ENCODE measurements at regions not wholly inside any gene's neighbourhood (a gene's known extent, or its start where the extent isn't known, plus 50 kb on each side); places are given as distances from the start of the nearest gene placed in this dataset.

DNA sequence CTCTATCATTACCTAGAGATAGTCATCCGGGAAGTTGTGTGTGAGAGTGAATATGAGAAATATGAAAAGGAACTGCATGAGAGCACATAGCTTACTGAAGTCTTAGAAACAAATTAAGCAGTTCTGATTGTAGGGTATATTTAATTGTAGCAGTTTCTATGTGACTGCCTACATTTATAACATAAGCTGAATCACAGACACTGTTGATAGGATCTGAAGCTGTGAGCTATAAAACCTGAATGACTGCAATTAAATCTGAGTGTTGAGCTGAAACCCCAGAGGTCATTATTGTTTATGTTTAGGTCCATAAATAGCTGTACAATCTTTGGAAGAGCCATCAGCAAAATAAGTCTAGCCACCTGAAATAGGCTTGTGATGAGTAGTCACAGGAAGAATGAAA is 210.1 kb upstream of the CXCL13 start:
- no peaks in the 10 kb centered on the region for H3K79me2 ChIP-seq (ENCODE audit: low read depth)

DNA sequence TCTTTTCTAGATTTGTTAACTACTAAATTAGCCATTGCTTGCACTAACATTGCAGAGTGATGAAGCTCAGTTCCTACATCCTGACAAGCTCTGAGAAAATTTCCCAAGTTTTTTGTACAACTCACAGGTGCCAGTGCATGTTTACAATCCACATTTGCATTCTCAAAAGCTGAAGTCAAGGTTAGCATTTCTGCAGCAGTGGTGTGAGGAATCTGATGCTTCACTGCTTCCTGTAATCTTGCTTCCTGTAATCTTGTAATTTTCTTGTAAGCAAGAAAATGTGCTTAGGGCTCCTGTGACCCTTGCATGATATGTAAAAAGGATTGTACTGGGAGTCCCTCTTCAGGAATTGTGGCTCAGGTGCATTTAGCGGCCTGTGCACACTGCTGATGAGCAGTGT is 207.4 kb upstream of the CXCL13 start:
- Histone ChIP-seq H3K27me3 (ENCODE audit: insufficient read depth, low read depth) (no peaks in the 10 kb centered on the region; the same call in 1 of the 2 replicates), H3K4me2 (no peak overlapping the region), H3K4me3 (no peak overlapping the region), H3K27ac (no peak overlapping the region), H3K4me1 (replicated peaks; ENCODE audit: insufficient read depth) (no peaks in the 10 kb centered on the region), H3K79me2 (ENCODE audit: low read depth) (no peaks in the 10 kb centered on the region), H3K36me3 (ENCODE audit: low read depth) (no peaks in the 10 kb centered on the region), H3K9me3 (ENCODE audit: insufficient read depth, low read depth) (no peaks in the 10 kb centered on the region), H3F3A (ENCODE audit: insufficient read depth, low read depth) (no peaks in the 10 kb centered on the region), H3K9me2 (ENCODE audit: insufficient read depth) (no peaks in the 10 kb centered on the region), H4K20me1 (ENCODE audit: insufficient read depth) (no peaks in the 10 kb centered on the region), H2AFZ (no peak overlapping the region)
- intact Hi-C loops (cut with micrococcal nuclease; ENCODE audit: unreplicated experiment), result no loop called here
- ChIA-PET POLR2A (ENCODE audit: unreplicated experiment) (no interaction called here), CTCF (no interaction called here)
- TF ChIP-seq, protein P1, sequence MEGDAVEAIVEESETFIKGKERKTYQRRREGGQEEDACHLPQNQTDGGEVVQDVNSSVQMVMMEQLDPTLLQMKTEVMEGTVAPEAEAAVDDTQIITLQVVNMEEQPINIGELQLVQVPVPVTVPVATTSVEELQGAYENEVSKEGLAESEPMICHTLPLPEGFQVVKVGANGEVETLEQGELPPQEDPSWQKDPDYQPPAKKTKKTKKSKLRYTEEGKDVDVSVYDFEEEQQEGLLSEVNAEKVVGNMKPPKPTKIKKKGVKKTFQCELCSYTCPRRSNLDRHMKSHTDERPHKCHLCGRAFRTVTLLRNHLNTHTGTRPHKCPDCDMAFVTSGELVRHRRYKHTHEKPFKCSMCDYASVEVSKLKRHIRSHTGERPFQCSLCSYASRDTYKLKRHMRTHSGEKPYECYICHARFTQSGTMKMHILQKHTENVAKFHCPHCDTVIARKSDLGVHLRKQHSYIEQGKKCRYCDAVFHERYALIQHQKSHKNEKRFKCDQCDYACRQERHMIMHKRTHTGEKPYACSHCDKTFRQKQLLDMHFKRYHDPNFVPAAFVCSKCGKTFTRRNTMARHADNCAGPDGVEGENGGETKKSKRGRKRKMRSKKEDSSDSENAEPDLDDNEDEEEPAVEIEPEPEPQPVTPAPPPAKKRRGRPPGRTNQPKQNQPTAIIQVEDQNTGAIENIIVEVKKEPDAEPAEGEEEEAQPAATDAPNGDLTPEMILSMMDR (conservative IDR thresholded peaks at IDR 0.05), result no peak
- no peak for TF ChIP-seq EZH2 (IDR thresholded peaks at IDR 0.05; ENCODE audit: low read depth)
- DNase-seq, result no peak
- BruUV-seq (replicated peaks), result no TSS peak

More for the DNA sequence above, 210.1 kb upstream of the CXCL13 start:
- Histone ChIP-seq H3K9me2 (ENCODE audit: insufficient read depth) (no peaks in the 10 kb centered on the region), H3K27ac (no peak overlapping the region), H3K4me2 (no peak overlapping the region), H3F3A (ENCODE audit: insufficient read depth, low read depth) (no peaks in the 10 kb centered on the region), H3K27me3 (ENCODE audit: insufficient read depth, low read depth) (no peaks in the 10 kb centered on the region), H3K4me1 (replicated peaks; ENCODE audit: insufficient read depth) (no peaks in the 10 kb centered on the region), H3K36me3 (ENCODE audit: low read depth) (no peaks in the 10 kb centered on the region), H3K4me3 (no peak overlapping the region), H2AFZ (no peak overlapping the region), H4K20me1 (ENCODE audit: insufficient read depth) (no peaks in the 10 kb centered on the region), H3K9me3 (ENCODE audit: insufficient read depth, low read depth) (no peaks in the 10 kb centered on the region)
- BruUV-seq (replicated peaks), result no TSS peak
- no peak for TF ChIP-seq EZH2 (IDR thresholded peaks at IDR 0.05; ENCODE audit: low read depth)
- TF ChIP-seq, protein P1 (conservative IDR thresholded peaks at IDR 0.05), result no peak
- ChIA-PET CTCF (no interaction called here), POLR2A (ENCODE audit: unreplicated experiment) (no interaction called here)
- no peak for DNase-seq
- intact Hi-C loops (cut with micrococcal nuclease; ENCODE audit: unreplicated experiment), result no loop called here

DNA sequence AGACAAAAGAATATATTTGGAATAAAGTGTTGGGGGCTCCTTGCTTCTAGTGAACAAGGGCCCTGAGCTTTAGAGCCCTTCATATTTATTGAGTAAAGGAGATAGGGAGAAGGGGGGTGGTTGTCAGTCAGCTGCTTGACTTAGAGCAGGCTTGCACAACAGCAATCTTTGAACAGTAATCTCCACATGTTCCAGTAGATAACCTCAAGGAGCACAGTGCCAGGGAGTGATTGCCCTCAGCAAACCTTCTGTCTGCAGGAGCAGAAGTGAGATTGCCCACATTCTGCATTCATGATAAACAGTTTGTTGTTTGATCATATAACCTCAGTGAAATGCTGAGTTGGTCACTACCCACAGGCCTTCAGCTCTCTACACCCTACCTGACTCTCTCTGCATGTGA is 205.8 kb upstream of the CXCL13 start:
- H3F3A ChIP-seq (ENCODE audit: insufficient read depth, low read depth), result no peaks in the 10 kb centered on the region
- CTCF ChIA-PET, result no interaction called here
- intact Hi-C loops (cut with micrococcal nuclease; ENCODE audit: unreplicated experiment), result no loop called here

More for the DNA sequence above, 205.8 kb upstream of the CXCL13 start:
- no peaks in the 10 kb centered on the region for H3K36me3 ChIP-seq (ENCODE audit: low read depth)
- no peak overlapping the region for H2AFZ ChIP-seq
- BruUV-seq (replicated peaks), result no TSS peak
- no peak for DNase-seq
- H3K4me2 ChIP-seq, result no peak overlapping the region
- no peak overlapping the region for H3K4me3 ChIP-seq
- H3K9me2 ChIP-seq (ENCODE audit: insufficient read depth), result no peaks in the 10 kb centered on the region
- H3K79me2 ChIP-seq (ENCODE audit: low read depth), result no peaks in the 10 kb centered on the region
- POLR2A ChIA-PET (ENCODE audit: unreplicated experiment), result no interaction called here
- H4K20me1 ChIP-seq (ENCODE audit: insufficient read depth), result no peaks in the 10 kb centered on the region
- H3K9me3 ChIP-seq (ENCODE audit: insufficient read depth, low read depth), result no peaks in the 10 kb centered on the region
- H3K4me1 ChIP-seq (replicated peaks; ENCODE audit: insufficient read depth), result no peaks in the 10 kb centered on the region
- H3K27me3 ChIP-seq (ENCODE audit: insufficient read depth, low read depth), result peaks cover 6% of the 10 kb centered on the region; the same call in 1 of the 2 replicates
- no peak overlapping the region for H3K27ac ChIP-seq
- TF ChIP-seq, protein P1 (conservative IDR thresholded peaks at IDR 0.05), result no peak
- TF ChIP-seq EZH2 (IDR thresholded peaks at IDR 0.05; ENCODE audit: low read depth), result no peak

Measured in PC-9 (cell line).